A673 (cell line): ENCODE measurements at regions not wholly inside any gene's neighbourhood (a gene's known extent, or its start where the extent isn't known, plus 50 kb on each side); places are given as distances from the start of the nearest gene placed in this dataset.
"Not testable (repeated sequence)": the region's sequence is repeated elsewhere in the genome, so short reads cannot be mapped to it uniquely, and the experiment has no call there.

Experiments
- EZH2 ChIP-seq: fragments of 200-600 bp; sonication (generic); IDR thresholded peaks from 2 replicates; pipeline ENCODE4 v1.6.1; 2017; ENCODE audit warnings: borderline replicate concordance, low read depth, mild to moderate bottlenecking, mixed read lengths, antibody characterized with exemption, low read length; ENCODE audit not compliant: poor library complexity, severe bottlenecking
- TF ChIP-seq, protein P1 (sequence below): fragments of 300-800, 200-600 bp; sonication (generic); conservative IDR thresholded peaks from 2 replicates; pipeline ENCODE4 v1.5.1; 2017; ENCODE audit warnings: low read depth, mild to moderate bottlenecking, antibody characterized with exemption, low read length, moderate library complexity, mixed read lengths

DNA sequence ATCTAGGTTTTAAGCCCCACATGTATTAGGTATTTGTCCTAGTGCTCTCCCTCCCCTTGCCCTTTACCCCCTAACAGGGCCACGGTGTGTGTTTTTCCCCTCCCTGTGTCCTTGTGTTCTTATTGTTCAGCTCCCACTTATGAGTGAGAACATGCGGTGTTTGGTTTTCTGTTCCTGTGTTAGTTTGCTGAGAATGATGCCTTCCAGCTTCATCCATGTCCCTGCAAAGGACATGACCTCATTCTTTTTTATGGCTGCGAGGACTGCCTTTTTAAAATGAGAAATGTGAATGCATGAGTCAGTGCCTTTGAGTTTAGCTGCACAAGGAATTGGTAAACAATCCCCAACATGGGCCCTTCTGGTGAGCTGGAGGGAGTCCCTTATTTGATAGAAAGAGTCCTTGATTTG lies 88.4 kb upstream of the EIF5 start:
- TF ChIP-seq, protein P1, sequence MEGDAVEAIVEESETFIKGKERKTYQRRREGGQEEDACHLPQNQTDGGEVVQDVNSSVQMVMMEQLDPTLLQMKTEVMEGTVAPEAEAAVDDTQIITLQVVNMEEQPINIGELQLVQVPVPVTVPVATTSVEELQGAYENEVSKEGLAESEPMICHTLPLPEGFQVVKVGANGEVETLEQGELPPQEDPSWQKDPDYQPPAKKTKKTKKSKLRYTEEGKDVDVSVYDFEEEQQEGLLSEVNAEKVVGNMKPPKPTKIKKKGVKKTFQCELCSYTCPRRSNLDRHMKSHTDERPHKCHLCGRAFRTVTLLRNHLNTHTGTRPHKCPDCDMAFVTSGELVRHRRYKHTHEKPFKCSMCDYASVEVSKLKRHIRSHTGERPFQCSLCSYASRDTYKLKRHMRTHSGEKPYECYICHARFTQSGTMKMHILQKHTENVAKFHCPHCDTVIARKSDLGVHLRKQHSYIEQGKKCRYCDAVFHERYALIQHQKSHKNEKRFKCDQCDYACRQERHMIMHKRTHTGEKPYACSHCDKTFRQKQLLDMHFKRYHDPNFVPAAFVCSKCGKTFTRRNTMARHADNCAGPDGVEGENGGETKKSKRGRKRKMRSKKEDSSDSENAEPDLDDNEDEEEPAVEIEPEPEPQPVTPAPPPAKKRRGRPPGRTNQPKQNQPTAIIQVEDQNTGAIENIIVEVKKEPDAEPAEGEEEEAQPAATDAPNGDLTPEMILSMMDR: not testable (repeated sequence)
- TF ChIP-seq EZH2: not testable (repeated sequence)
